ENCODE measurements at regions not wholly inside any gene's neighbourhood (a gene's known extent, or its start where the extent isn't known, plus 50 kb on each side); places are given as distances from the start of the nearest gene placed in this dataset.

DNA sequence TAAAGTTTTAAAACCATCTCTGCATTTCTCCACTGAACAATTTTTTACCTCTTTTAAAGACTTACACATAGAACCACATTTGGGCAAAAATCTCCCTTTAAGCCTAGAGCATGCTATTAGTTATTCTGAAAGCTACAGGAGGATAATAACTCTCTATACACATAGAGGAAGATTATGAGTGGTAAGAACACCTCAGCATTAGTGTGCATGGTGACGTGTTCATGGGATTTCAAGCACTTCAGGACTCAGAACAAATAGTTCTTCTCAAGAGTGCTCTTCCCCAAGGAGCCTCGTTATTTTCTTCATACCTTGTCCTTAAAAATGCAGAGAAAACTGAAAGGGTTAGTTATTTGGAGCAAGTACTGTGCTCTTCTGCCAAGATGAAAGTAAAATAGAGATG, 256.9 kb upstream of the TUSC1 start:
- Histone ChIP-seq H4K20me1 (ENCODE audit: insufficient read depth, low read length) (no peaks in the 10 kb centered on the region), H3K27ac (ENCODE audit: low read depth, low read length, poor library complexity, severe bottlenecking) (no peak overlapping the region), H3K79me2 (ENCODE audit: insufficient read depth, low read length) (no peaks in the 10 kb centered on the region), H3K9me2 (ENCODE audit: low read depth, low read length) (no peaks in the 10 kb centered on the region), H3K9ac (ENCODE audit: low read length) (no peak overlapping the region), H3K4me2 (ENCODE audit: low read length) (no peak overlapping the region), H2AFZ (ENCODE audit: low read length) (no peak overlapping the region), H3K4me3 (ENCODE audit: low read depth, low read length, poor library complexity, severe bottlenecking) (no peak overlapping the region), H3F3A (ENCODE audit: insufficient read depth, low read length) (no peaks in the 10 kb centered on the region), H3K27me3 (ENCODE audit: insufficient read depth, low read length) (no peaks in the 10 kb centered on the region), H3K36me3 (ENCODE audit: insufficient read depth, low read length) (no peaks in the 10 kb centered on the region), H3K4me1 (ENCODE audit: insufficient read depth, low read length, severe bottlenecking) (no peaks in the 10 kb centered on the region), H3K9me3 (ENCODE audit: low read length) (no peaks in the 10 kb centered on the region)
- no peak for TF ChIP-seq CTCF (IDR thresholded peaks at IDR 0.05; ENCODE audit: low read length)
- no peak for TF ChIP-seq EZH2 (IDR thresholded peaks at IDR 0.05; ENCODE audit: borderline replicate concordance, low read length)

GRCh38 chr9:25918761-25919160, 240.5 kb upstream of the TUSC1 start:
- Histone ChIP-seq H3K9me3 (ENCODE audit: low read length) (no peaks in the 10 kb centered on the region), H3K79me2 (ENCODE audit: insufficient read depth, low read length) (no peaks in the 10 kb centered on the region), H3F3A (ENCODE audit: insufficient read depth, low read length) (no peaks in the 10 kb centered on the region), H3K27ac (ENCODE audit: low read depth, low read length, poor library complexity, severe bottlenecking) (no peak overlapping the region), H3K4me1 (ENCODE audit: insufficient read depth, low read length, severe bottlenecking) (no peaks in the 10 kb centered on the region), H3K4me2 (ENCODE audit: low read length) (no peak overlapping the region), H3K9ac (ENCODE audit: low read length) (no peak overlapping the region), H3K27me3 (ENCODE audit: insufficient read depth, low read length) (no peaks in the 10 kb centered on the region), H2AFZ (ENCODE audit: low read length) (no peak overlapping the region), H4K20me1 (ENCODE audit: insufficient read depth, low read length) (no peaks in the 10 kb centered on the region), H3K9me2 (ENCODE audit: low read depth, low read length) (no peaks in the 10 kb centered on the region), H3K36me3 (ENCODE audit: insufficient read depth, low read length) (no peaks in the 10 kb centered on the region), H3K4me3 (ENCODE audit: low read depth, low read length, poor library complexity, severe bottlenecking) (no peak overlapping the region)
- TF ChIP-seq EZH2 (IDR thresholded peaks at IDR 0.05; ENCODE audit: borderline replicate concordance, low read length) (no peak), CTCF (IDR thresholded peaks at IDR 0.05; ENCODE audit: low read length) (no peak)

- Histone ChIP-seq H3K79me2 (ENCODE audit: insufficient read depth, low read length) (no peaks in the 10 kb centered on the region), H3K27ac (ENCODE audit: low read depth, low read length, poor library complexity, severe bottlenecking) (no peak overlapping the region), H3F3A (ENCODE audit: insufficient read depth, low read length) (no peaks in the 10 kb centered on the region), H3K9ac (ENCODE audit: low read length) (no peak overlapping the region), H2AFZ (ENCODE audit: low read length) (no peak overlapping the region), H3K9me2 (ENCODE audit: low read depth, low read length) (no peaks in the 10 kb centered on the region), H4K20me1 (ENCODE audit: insufficient read depth, low read length) (no peaks in the 10 kb centered on the region), H3K9me3 (ENCODE audit: low read length) (no peaks in the 10 kb centered on the region), H3K4me1 (ENCODE audit: insufficient read depth, low read length, severe bottlenecking) (no peaks in the 10 kb centered on the region), H3K4me3 (ENCODE audit: low read depth, low read length, poor library complexity, severe bottlenecking) (no peak overlapping the region), H3K27me3 (ENCODE audit: insufficient read depth, low read length) (no peaks in the 10 kb centered on the region), H3K36me3 (ENCODE audit: insufficient read depth, low read length) (no peaks in the 10 kb centered on the region), H3K4me2 (ENCODE audit: low read length) (no peak overlapping the region)
- no peak for TF ChIP-seq EZH2 (IDR thresholded peaks at IDR 0.05; ENCODE audit: borderline replicate concordance, low read length)
- TF ChIP-seq CTCF (IDR thresholded peaks at IDR 0.05; ENCODE audit: low read length), result no peak
These were observed 239.6 kb upstream of the TUSC1 start for GRCh38 chr9:25917731-25918362.
